ENCODE measurements at regions not wholly inside any gene's neighbourhood (a gene's known extent, or its start where the extent isn't known, plus 50 kb on each side); places are given as distances from the start of the nearest gene placed in this dataset.
A peak's percentile ranks its signal among the peaks of the same experiment; 100 is the strongest.

DNA sequence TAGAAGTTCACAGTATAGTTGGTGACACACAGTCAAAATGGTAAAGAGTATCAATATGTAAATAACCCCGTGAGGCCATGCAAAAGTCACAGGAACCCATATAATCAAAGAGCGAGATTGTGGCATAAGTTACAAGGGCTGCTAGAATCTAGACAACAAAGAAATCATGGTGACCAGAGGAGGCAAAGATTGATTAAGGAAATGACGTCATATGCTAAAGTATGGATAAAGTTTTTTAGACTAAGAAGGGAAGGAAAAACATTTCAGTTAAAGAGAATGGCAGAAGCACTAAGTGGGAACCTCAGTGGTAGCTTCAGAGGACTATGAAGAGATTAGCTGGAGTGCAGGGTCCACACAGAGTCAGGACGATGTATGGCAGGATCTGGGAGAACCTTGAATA, 330.3 kb downstream of the NFIB start:
- no peak for ATAC-seq
- ChIA-PET RAD21 (ENCODE audit: unreplicated experiment) (no interaction called here), CTCF (no interaction called here), SMC1A (ENCODE audit: uncharacterized antibody, unreplicated experiment) (no interaction called here), POLR2A (no interaction called here)
- Histone ChIP-seq H3K36me3 (ENCODE audit: control insufficient read depth in 2 of 2, insufficient read depth in 2 of 2, low read length in 1 of 2) (no peaks in the 10 kb centered on the region), H3K27ac (ENCODE audit: control insufficient read depth, insufficient read depth) (no peak overlapping the region), H3K27me3 (replicated peaks in 1 of 2; ENCODE audit: control insufficient read depth in 2 of 2, insufficient read depth in 2 of 2, low read length in 1 of 2) (no peaks in the 10 kb centered on the region), H4K20me1 (ENCODE audit: control insufficient read depth, insufficient read depth) (no peaks in the 10 kb centered on the region), H3K4me3 (no peak overlapping the region), H3K79me2 (ENCODE audit: control insufficient read depth, insufficient read depth, low read length) (no peaks in the 10 kb centered on the region), H3K4me1 (ENCODE audit: control insufficient read depth, insufficient read depth, low read length) (no peaks in the 10 kb centered on the region), H3K4me2 (ENCODE audit: control insufficient read depth, insufficient read depth) (no peak overlapping the region), H3K9me3 (replicated peaks; ENCODE audit: control insufficient read depth, insufficient read depth, low read length) (no peaks in the 10 kb centered on the region; the same call in 2 of the 3 replicates), H3K9ac (ENCODE audit: control insufficient read depth, insufficient read depth, low read length) (no peak overlapping the region), H2AFZ (ENCODE audit: control insufficient read depth, low read depth, low read length) (no peak overlapping the region)
- intact Hi-C loops (cut with micrococcal nuclease; ENCODE audit: unreplicated experiment), result no loop called here
- DNase-seq (ENCODE audit: low read depth, low spot score), result no peak
- peak; percentile 75 for TF ChIP-seq ATF7 (IDR thresholded peaks at IDR 0.05; ENCODE audit: low read depth)
- TF ChIP-seq NRF1 (conservative IDR thresholded peaks at IDR 0.05; ENCODE audit: low read depth, low read length), result no peak
- no peak for FAIRE-seq
- in situ Hi-C loops (cut with MboI), result no loop called here
- 0% methylated on average over 4 of the region's 4 CpGs for WGBS (ENCODE audit: insufficient coverage, insufficient replicate concordance, low lambda C conversion rate, missing lambda C conversion rate)
- BruUV-seq (replicated peaks), result no TSS peak

- H3K4me3 ChIP-seq, result no peak overlapping the region
- ATAC-seq (no peak), FAIRE-seq (no peak), DNase-seq (ENCODE audit: low read depth, low spot score) (no peak)
- RAD21 ChIA-PET (ENCODE audit: unreplicated experiment), result no interaction called here
- WGBS (ENCODE audit: insufficient coverage, insufficient replicate concordance, low lambda C conversion rate, missing lambda C conversion rate), result 3% methylated on average over 2 of the region's 2 CpGs
- no peaks in the 10 kb centered on the region for H3K4me1 ChIP-seq (ENCODE audit: control insufficient read depth, insufficient read depth, low read length)
- in situ Hi-C loops (cut with MboI) (no loop called here), intact Hi-C loops (cut with micrococcal nuclease; ENCODE audit: unreplicated experiment) (no loop called here)
- H3K27ac ChIP-seq (ENCODE audit: control insufficient read depth, insufficient read depth), result no peak overlapping the region
- no peaks in the 10 kb centered on the region for H3K79me2 ChIP-seq (ENCODE audit: control insufficient read depth, insufficient read depth, low read length)
- no peak overlapping the region for H2AFZ ChIP-seq (ENCODE audit: control insufficient read depth, low read depth, low read length)
- no peaks in the 10 kb centered on the region for H3K36me3 ChIP-seq (ENCODE audit: control insufficient read depth in 2 of 2, insufficient read depth in 2 of 2, low read length in 1 of 2)
- no peak overlapping the region for H3K4me2 ChIP-seq (ENCODE audit: control insufficient read depth, insufficient read depth)
- SMC1A ChIA-PET (ENCODE audit: uncharacterized antibody, unreplicated experiment), result interaction anchor here (1.3 to 1.5 kb wide), 2 partner anchors 10 to 13 kb away, joined by 3 to 5 read pairs; no protein-coding TSS in a partner anchor
- POLR2A ChIA-PET, result no interaction called here
- no peaks in the 10 kb centered on the region for H4K20me1 ChIP-seq (ENCODE audit: control insufficient read depth, insufficient read depth)
- no TSS peak for BruUV-seq (replicated peaks)
- TF ChIP-seq HDAC2 (IDR thresholded peaks at IDR 0.05), result no peak
- TF ChIP-seq, protein P1, sequence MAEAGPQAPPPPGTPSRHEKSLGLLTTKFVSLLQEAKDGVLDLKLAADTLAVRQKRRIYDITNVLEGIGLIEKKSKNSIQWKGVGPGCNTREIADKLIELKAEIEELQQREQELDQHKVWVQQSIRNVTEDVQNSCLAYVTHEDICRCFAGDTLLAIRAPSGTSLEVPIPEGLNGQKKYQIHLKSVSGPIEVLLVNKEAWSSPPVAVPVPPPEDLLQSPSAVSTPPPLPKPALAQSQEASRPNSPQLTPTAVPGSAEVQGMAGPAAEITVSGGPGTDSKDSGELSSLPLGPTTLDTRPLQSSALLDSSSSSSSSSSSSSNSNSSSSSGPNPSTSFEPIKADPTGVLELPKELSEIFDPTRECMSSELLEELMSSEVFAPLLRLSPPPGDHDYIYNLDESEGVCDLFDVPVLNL (IDR thresholded peaks at IDR 0.05; ENCODE audit: low read depth, low read length), result no peak
- TF ChIP-seq ZBTB33 (IDR thresholded peaks at IDR 0.05), result no peak
- no peak for TF ChIP-seq SUZ12 (IDR thresholded peaks at IDR 0.05; ENCODE audit: unreplicated experiment)
- no peak for TF ChIP-seq ZNF622 (IDR thresholded peaks at IDR 0.05)
- TF ChIP-seq DPF2 (IDR thresholded peaks at IDR 0.05), result no peak
- TF ChIP-seq NRF1 (conservative IDR thresholded peaks at IDR 0.05; ENCODE audit: low read depth, low read length), result no peak
- TF ChIP-seq MEF2A (IDR thresholded peaks at IDR 0.05; ENCODE audit: insufficient read depth, low read depth, low read length), result no peak
- TF ChIP-seq TCF3 (IDR thresholded peaks at IDR 0.05; ENCODE audit: borderline replicate concordance, insufficient read depth, low read depth, low read length), result no peak
- no peak for TF ChIP-seq TCF12 (IDR thresholded peaks at IDR 0.05; ENCODE audit: low read depth, low read length)
- no peaks in the 10 kb centered on the region for H3K27me3 ChIP-seq (replicated peaks in 1 of 2; ENCODE audit: control insufficient read depth in 2 of 2, insufficient read depth in 2 of 2, low read length in 1 of 2)
- H3K9me3 ChIP-seq (replicated peaks; ENCODE audit: control insufficient read depth, insufficient read depth, low read length), result no peaks in the 10 kb centered on the region
- CTCF ChIA-PET, result interaction anchor here (1.1 kb wide), 1 partner anchor 14 kb away, joined by 3 read pairs; no protein-coding TSS in a partner anchor
- H3K9ac ChIP-seq (ENCODE audit: control insufficient read depth, insufficient read depth, low read length), result no peak overlapping the region
Measured at GRCh38 chr9:13979941-13980318, 334.0 kb downstream of the NFIB start.
